Endodermal cell (in vitro differentiated cells): ENCODE measurements at regions not wholly inside any gene's neighbourhood (a gene's known extent, or its start where the extent isn't known, plus 50 kb on each side); places are given as distances from the start of the nearest gene placed in this dataset.

Experiments
- DNase-seq: peaks from one replicate; pipeline ENCODE4 v3.0.0-alpha.2; 2017
- H3K27ac ChIP-seq: 2 replicates; pipeline ENCODE4 v1.5.1; 2013; ENCODE audit warnings: mild to moderate bottlenecking, low read depth, low read length, moderate library complexity
- H3K27me3 ChIP-seq: 2 replicates; pipeline ENCODE4 v1.6.1; 2013; ENCODE audit warnings: mild to moderate bottlenecking, low read length, moderate library complexity; ENCODE audit not compliant: insufficient read depth, control insufficient read depth, poor library complexity, severe bottlenecking
- H3K36me3 ChIP-seq: 2 replicates; pipeline ENCODE4 v1.7.0; 2013; ENCODE audit warnings: mild to moderate bottlenecking, low read length, moderate library complexity; ENCODE audit not compliant: control insufficient read depth, insufficient read depth
- H3K4me1 ChIP-seq: one replicate; pipeline ENCODE4 v1.7.0; 2013; ENCODE audit warnings: low read length; ENCODE audit not compliant: control insufficient read depth, insufficient read depth
- H3K4me3 ChIP-seq: 2 replicates; pipeline ENCODE4 v1.5.1; 2013; ENCODE audit warnings: mild to moderate bottlenecking, low read length, moderate library complexity
- H3K9ac ChIP-seq: 2 replicates; pipeline ENCODE4 v1.6.1; 2013; ENCODE audit warnings: mild to moderate bottlenecking, low read length, moderate library complexity; ENCODE audit not compliant: poor library complexity, severe bottlenecking; ENCODE audit errors: extremely low read depth
- H3K9me3 ChIP-seq: 2 replicates; pipeline ENCODE4 v1.6.1; 2013; ENCODE audit warnings: mild to moderate bottlenecking, low read length, moderate library complexity; ENCODE audit not compliant: control insufficient read depth
- H3K27ac Mint-ChIP-seq: 2 replicates; pipeline ENCODE4 v1.8.0; 2020; ENCODE audit warnings: mixed read lengths
- H3K27me3 Mint-ChIP-seq: 2 replicates; pipeline ENCODE4 v1.8.0; 2021; ENCODE audit warnings: mild to moderate bottlenecking, mixed read lengths; ENCODE audit not compliant: insufficient read depth
- H3K36me3 Mint-ChIP-seq: 2 replicates; pipeline ENCODE4 v1.8.0; 2020; ENCODE audit warnings: low read depth, mixed read lengths
- H3K4me1 Mint-ChIP-seq: 2 replicates; pipeline ENCODE4 v1.8.0; 2020; ENCODE audit warnings: mixed read lengths
- H3K4me3 Mint-ChIP-seq: 2 replicates; pipeline ENCODE4 v1.8.0; 2020; ENCODE audit warnings: mild to moderate bottlenecking, moderate library complexity, mixed read lengths
- H3K9me3 Mint-ChIP-seq: 2 replicates; pipeline ENCODE4 v1.8.0; 2020; ENCODE audit warnings: mild to moderate bottlenecking, mixed read lengths
- WGBS, 2 experiments: methylation state at CpG; one replicate each; pipeline versions ENCODE4 v1.1.5 to v1.1.7; 2013; ENCODE audit warnings: missing lambda C conversion rate in 2 of 2, mixed read lengths in 1 of 2; ENCODE audit not compliant: insufficient coverage in 1 of 2, insufficient read length in 1 of 2; 5-methylcytosine and 5-hydroxymethylcytosine counted together
- TF ChIP-seq, protein P1 (sequence below): fragments of 200-600 bp; sonication (generic); conservative IDR thresholded peaks from 2 replicates; pipeline ENCODE4 v1.5.0; 2021; ENCODE audit warnings: antibody characterized with exemption, mild to moderate bottlenecking

DNA sequence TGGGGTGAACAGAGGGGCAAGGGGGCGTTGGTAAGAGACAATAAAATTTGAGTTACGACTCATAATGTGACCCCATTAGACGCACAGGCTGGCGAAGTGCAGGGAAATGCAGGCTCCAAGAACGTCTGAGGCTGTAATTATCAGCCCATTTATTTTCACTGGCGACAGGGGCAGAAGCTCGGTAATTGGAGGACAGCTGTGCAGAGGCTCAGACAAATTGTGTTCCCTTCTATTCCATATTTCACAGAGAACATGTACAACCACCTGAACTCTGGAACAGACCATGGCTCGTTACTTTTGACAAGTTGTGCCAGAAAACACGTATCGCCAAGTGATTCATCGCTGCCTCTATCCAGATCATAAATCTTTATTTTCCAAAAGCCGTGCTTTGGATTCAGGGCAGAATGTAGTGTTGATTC is 137.3 kb upstream of the FRMD4A start:
- TF ChIP-seq, protein P1, sequence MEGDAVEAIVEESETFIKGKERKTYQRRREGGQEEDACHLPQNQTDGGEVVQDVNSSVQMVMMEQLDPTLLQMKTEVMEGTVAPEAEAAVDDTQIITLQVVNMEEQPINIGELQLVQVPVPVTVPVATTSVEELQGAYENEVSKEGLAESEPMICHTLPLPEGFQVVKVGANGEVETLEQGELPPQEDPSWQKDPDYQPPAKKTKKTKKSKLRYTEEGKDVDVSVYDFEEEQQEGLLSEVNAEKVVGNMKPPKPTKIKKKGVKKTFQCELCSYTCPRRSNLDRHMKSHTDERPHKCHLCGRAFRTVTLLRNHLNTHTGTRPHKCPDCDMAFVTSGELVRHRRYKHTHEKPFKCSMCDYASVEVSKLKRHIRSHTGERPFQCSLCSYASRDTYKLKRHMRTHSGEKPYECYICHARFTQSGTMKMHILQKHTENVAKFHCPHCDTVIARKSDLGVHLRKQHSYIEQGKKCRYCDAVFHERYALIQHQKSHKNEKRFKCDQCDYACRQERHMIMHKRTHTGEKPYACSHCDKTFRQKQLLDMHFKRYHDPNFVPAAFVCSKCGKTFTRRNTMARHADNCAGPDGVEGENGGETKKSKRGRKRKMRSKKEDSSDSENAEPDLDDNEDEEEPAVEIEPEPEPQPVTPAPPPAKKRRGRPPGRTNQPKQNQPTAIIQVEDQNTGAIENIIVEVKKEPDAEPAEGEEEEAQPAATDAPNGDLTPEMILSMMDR = no peak
- Histone ChIP-seq H3K9me3 (peaks cover 29% of the 10 kb centered on the region), H3K27me3 (no peaks in the 10 kb centered on the region), H3K4me1 (no peaks in the 10 kb centered on the region), H3K27ac (no peak overlapping the region), H3K9ac (no peak overlapping the region), H3K4me3 (no peak overlapping the region), H3K36me3 (no peaks in the 10 kb centered on the region)
- DNase-seq = no peak
- peaks cover 34% of the 10 kb centered on the region for H3K9me3 Mint-ChIP-seq
- H3K27ac Mint-ChIP-seq = no peak overlapping the region
- no peak overlapping the region for H3K4me3 Mint-ChIP-seq
- H3K36me3 Mint-ChIP-seq = peaks cover 3% of the 10 kb centered on the region
- H3K27me3 Mint-ChIP-seq = no peaks in the 10 kb centered on the region
- no peaks in the 10 kb centered on the region for H3K4me1 Mint-ChIP-seq
- WGBS, 2 experiments = 92 to 93% methylated on average over 8 to 12 of the region's 12 CpGs

DNA sequence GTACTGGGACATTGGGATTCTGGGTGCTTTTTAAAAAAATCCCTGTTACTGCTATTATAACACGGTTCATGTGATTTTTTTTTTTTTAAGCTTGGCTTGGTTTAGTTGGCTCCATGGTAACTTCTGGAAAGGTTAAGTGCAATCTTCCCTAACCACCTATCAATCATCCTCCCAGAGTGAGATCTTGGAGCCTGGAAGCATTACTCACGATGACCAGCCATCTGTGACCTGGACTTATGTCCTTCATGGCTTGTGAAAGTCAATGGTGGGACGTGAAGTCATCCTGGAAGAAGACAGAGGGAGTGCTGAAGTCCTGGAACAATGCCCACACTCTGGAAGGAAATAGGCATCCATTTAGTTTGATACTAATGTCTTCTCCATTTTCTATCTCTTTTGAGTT is 135.5 kb upstream of the FRMD4A start:
- H3K4me1 Mint-ChIP-seq = peaks cover 5% of the 10 kb centered on the region
- WGBS, 2 experiments = 90% methylated on average over 2 to 3 of the region's 3 CpGs
- no peak overlapping the region for H3K27ac Mint-ChIP-seq

DNA sequence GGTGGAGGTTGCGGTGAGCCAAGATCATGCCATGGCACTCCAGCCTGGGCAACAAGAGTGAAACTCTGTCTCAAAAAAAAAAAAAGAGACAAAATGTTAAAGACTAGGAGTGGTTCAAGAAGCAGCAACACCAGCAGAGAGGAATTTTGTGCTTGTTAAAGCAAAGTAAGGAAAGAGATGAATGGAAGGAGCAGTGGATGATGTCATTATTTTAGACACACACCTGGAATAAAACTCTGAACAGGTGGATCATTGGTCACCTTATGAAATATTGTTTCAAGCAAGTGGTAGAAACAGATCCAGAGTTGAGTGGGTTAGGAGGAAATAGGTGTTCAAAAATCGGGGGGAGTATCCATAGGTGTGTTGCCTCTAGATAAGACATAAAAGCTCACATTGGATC is 129.7 kb upstream of the FRMD4A start:
- Histone ChIP-seq H3K4me3 (no peak overlapping the region), H3K36me3 (no peaks in the 10 kb centered on the region), H3K9ac (no peak overlapping the region), H3K27me3 (no peaks in the 10 kb centered on the region), H3K27ac (no peak overlapping the region), H3K4me1 (no peaks in the 10 kb centered on the region), H3K9me3 (peaks cover 49% of the 10 kb centered on the region)
- Mint-ChIP-seq H3K36me3 (peaks cover 3% of the 10 kb centered on the region), H3K4me3 (no peak overlapping the region), H3K27me3 (peaks cover 3% of the 10 kb centered on the region), H3K9me3 (peaks cover 44% of the 10 kb centered on the region), H3K27ac (no peak overlapping the region), H3K4me1 (peaks cover 12% of the 10 kb centered on the region)
- TF ChIP-seq, protein P1 = no peak
- no peak for DNase-seq
- 81 to 83% methylated on average over 1 to 2 of the region's 2 CpGs for WGBS, 2 experiments

More for the DNA sequence above, 135.5 kb upstream of the FRMD4A start:
- no peak overlapping the region for H3K27ac ChIP-seq
- no peak overlapping the region for H3K9ac ChIP-seq
- H3K27me3 ChIP-seq = no peaks in the 10 kb centered on the region
- no peak for DNase-seq
- no peaks in the 10 kb centered on the region for H3K27me3 Mint-ChIP-seq
- H3K4me3 Mint-ChIP-seq = no peak overlapping the region
- H3K4me3 ChIP-seq = no peak overlapping the region
- H3K36me3 ChIP-seq = no peaks in the 10 kb centered on the region
- peaks cover 40% of the 10 kb centered on the region for H3K9me3 Mint-ChIP-seq
- peaks cover 33% of the 10 kb centered on the region for H3K9me3 ChIP-seq
- TF ChIP-seq, protein P1 = no peak
- peaks cover 3% of the 10 kb centered on the region for H3K36me3 Mint-ChIP-seq
- H3K4me1 ChIP-seq = no peaks in the 10 kb centered on the region
